ENCODE measurements at regions not wholly inside any gene's neighbourhood (a gene's known extent, or its start where the extent isn't known, plus 50 kb on each side); places are given as distances from the start of the nearest gene placed in this dataset.

DNA sequence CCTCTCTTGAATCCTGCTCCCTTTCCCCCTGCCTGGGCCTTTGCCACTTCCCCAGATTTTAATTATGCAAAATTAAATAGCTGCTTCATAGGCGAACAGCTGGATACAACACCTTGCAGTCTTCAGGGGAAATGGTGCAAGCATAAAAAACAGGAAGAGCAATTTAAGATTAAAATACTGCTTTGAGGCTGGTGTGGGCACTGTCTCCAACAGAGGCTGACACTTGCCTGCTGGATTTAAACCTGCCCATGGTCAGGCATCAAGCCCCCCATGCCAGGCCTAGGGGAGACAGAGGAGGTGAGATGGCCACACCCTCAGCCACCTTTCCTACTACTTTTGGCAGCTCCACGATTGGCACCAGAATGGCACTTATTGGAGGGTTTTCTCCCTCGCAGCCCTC, 110.1 kb upstream of the DIO3 start:
- Histone ChIP-seq H4K5ac (ENCODE audit: low read depth, low read length) (no peak overlapping the region), H3K36me3 (ENCODE audit: control insufficient read depth, insufficient read depth, low read length) (no peaks in the 10 kb centered on the region), H3K4me3 (ENCODE audit: insufficient read depth, low read depth, low read length) (no peak overlapping the region), H3K4me1 (ENCODE audit: control insufficient read depth, insufficient read depth, low read length) (peaks cover 2% of the 10 kb centered on the region; the same call in 1 of the 2 replicates), H3K9me3 (ENCODE audit: control insufficient read depth, insufficient read depth, low read length) (no peaks in the 10 kb centered on the region), H2AFZ (replicated peaks; ENCODE audit: low read length, poor library complexity) (no peak overlapping the region), H3K18ac (ENCODE audit: low read depth, low read length) (no peak overlapping the region), H3K4me2 (ENCODE audit: low read depth, low read length) (no peak overlapping the region), H3K27me3 (ENCODE audit: control insufficient read depth, insufficient read depth, low read length) (peaks cover 7% of the 10 kb centered on the region), H4K8ac (ENCODE audit: low read depth in 2 of 2, low read length in 2 of 2) (no peak overlapping the region), H3K14ac (replicated peaks; ENCODE audit: low read depth, low read length) (no peak overlapping the region), H3K4ac (ENCODE audit: low read depth, low read length) (no peak overlapping the region), H3K9ac (ENCODE audit: low read depth, low read length) (no peak overlapping the region), H2BK5ac (ENCODE audit: low read depth, low read length, poor library complexity, severe bottlenecking) (no peak overlapping the region), H3K9me1 (ENCODE audit: insufficient read depth, low read length) (no peaks in the 10 kb centered on the region), H3K56ac (ENCODE audit: extremely low read depth, insufficient read depth, low read length) (no peak overlapping the region), H2BK20ac (ENCODE audit: low read depth, low read length) (no peak overlapping the region), H4K91ac (ENCODE audit: insufficient read depth, low read depth, low read length) (no peak overlapping the region), H3K27ac (ENCODE audit: insufficient read depth, low read length) (no peak overlapping the region), H4K20me1 (ENCODE audit: insufficient read depth, low read length) (no peaks in the 10 kb centered on the region), H3K23ac (ENCODE audit: low read depth, low read length) (no peak overlapping the region), H2AK5ac (ENCODE audit: low read depth, low read length) (no peak overlapping the region), H2BK15ac (ENCODE audit: low read depth, low read length) (no peak overlapping the region), H2AK9ac (replicated peaks; ENCODE audit: low read depth, low read length, poor library complexity) (no peak overlapping the region), H2BK120ac (ENCODE audit: low read depth, low read length) (no peak overlapping the region), H3K79me1 (ENCODE audit: low read depth in 1 of 2, low read length in 2 of 2) (no peaks in the 10 kb centered on the region)
- ATAC-seq (ENCODE audit: low read depth) (no peak), DNase-seq (no peak)
- intact Hi-C loops (cut with micrococcal nuclease): no loop called here
- in situ Hi-C loops (cut with MboI; ENCODE audit: low sequenced_read_pairs): no loop called here
- no CpG with 5 or more reads among the region's 3 CpGs for WGBS, 2 experiments (ENCODE audit: extremely low coverage in 2 of 2, insufficient read length in 1 of 2)
- BruUV-seq (replicated peaks): no TSS peak
- ChIA-PET POLR2A (ENCODE audit: unreplicated experiment) (no interaction called here), CTCF (no interaction called here)
- TF ChIP-seq RCOR1 (IDR thresholded peaks at IDR 0.05; ENCODE audit: insufficient replicate concordance, low read length): no peak
- no peak for TF ChIP-seq RAD21 (IDR thresholded peaks at IDR 0.05; ENCODE audit: low read length)
- TF ChIP-seq, protein P1, sequence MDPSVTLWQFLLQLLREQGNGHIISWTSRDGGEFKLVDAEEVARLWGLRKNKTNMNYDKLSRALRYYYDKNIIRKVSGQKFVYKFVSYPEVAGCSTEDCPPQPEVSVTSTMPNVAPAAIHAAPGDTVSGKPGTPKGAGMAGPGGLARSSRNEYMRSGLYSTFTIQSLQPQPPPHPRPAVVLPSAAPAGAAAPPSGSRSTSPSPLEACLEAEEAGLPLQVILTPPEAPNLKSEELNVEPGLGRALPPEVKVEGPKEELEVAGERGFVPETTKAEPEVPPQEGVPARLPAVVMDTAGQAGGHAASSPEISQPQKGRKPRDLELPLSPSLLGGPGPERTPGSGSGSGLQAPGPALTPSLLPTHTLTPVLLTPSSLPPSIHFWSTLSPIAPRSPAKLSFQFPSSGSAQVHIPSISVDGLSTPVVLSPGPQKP (IDR thresholded peaks at IDR 0.05; ENCODE audit: borderline replicate concordance, low read depth, low read length): no peak
- no peak for TF ChIP-seq FOS (IDR thresholded peaks at IDR 0.05; ENCODE audit: low read depth, low read length)
- TF ChIP-seq BHLHE40 (IDR thresholded peaks at IDR 0.05; ENCODE audit: low read depth, low read length): no peak
- no peak for TF ChIP-seq MXI1 (IDR thresholded peaks at IDR 0.05; ENCODE audit: borderline replicate concordance, low read depth, low read length)
- dilution Hi-C loops (cut with HindIII; ENCODE audit: low sequenced_read_pairs, unreplicated experiment): no loop called here
